ENCODE measurements at regions not wholly inside any gene's neighbourhood (a gene's known extent, or its start where the extent isn't known, plus 50 kb on each side); places are given as distances from the start of the nearest gene placed in this dataset.

DNA sequence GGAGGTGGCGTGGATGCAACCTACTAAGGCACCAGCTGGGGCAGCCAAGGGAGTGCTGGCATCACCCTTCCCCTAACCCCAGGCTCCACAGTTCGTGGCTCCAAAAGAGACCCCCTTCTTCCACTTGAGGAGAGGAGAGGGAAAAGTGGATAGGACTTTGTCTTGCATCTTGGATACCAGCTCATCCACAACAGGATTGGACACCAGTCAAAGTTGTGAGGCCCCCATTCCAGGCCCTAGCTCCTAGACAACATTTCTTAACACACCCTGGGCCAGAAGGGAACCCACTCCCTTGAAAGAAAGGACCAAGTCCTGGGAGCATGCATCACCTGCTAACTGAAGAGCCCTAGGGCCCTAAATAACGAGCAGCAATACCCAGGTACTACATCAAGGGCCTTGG is 372.6 kb upstream of the PLXNA2 start:
- H3K9me3 Mint-ChIP-seq (ENCODE audit: unreplicated experiment), result peaks cover 1% of the 10 kb centered on the region
- H3K4me1 Mint-ChIP-seq (ENCODE audit: low read depth, unreplicated experiment), result no peaks in the 10 kb centered on the region
- TF ChIP-seq, protein P1, sequence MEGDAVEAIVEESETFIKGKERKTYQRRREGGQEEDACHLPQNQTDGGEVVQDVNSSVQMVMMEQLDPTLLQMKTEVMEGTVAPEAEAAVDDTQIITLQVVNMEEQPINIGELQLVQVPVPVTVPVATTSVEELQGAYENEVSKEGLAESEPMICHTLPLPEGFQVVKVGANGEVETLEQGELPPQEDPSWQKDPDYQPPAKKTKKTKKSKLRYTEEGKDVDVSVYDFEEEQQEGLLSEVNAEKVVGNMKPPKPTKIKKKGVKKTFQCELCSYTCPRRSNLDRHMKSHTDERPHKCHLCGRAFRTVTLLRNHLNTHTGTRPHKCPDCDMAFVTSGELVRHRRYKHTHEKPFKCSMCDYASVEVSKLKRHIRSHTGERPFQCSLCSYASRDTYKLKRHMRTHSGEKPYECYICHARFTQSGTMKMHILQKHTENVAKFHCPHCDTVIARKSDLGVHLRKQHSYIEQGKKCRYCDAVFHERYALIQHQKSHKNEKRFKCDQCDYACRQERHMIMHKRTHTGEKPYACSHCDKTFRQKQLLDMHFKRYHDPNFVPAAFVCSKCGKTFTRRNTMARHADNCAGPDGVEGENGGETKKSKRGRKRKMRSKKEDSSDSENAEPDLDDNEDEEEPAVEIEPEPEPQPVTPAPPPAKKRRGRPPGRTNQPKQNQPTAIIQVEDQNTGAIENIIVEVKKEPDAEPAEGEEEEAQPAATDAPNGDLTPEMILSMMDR (IDR thresholded peaks at IDR 0.05; ENCODE audit: partially characterized antibody, unreplicated experiment), result no peak
- DNase-seq, result no peak
- H3K4me3 Mint-ChIP-seq (ENCODE audit: unreplicated experiment), result no peak overlapping the region
- H3K36me3 Mint-ChIP-seq (ENCODE audit: unreplicated experiment), result peaks cover 6% of the 10 kb centered on the region
- H3K27ac Mint-ChIP-seq (ENCODE audit: unreplicated experiment), result no peak overlapping the region
- no peaks in the 10 kb centered on the region for H3K27me3 Mint-ChIP-seq (ENCODE audit: unreplicated experiment)

DNA sequence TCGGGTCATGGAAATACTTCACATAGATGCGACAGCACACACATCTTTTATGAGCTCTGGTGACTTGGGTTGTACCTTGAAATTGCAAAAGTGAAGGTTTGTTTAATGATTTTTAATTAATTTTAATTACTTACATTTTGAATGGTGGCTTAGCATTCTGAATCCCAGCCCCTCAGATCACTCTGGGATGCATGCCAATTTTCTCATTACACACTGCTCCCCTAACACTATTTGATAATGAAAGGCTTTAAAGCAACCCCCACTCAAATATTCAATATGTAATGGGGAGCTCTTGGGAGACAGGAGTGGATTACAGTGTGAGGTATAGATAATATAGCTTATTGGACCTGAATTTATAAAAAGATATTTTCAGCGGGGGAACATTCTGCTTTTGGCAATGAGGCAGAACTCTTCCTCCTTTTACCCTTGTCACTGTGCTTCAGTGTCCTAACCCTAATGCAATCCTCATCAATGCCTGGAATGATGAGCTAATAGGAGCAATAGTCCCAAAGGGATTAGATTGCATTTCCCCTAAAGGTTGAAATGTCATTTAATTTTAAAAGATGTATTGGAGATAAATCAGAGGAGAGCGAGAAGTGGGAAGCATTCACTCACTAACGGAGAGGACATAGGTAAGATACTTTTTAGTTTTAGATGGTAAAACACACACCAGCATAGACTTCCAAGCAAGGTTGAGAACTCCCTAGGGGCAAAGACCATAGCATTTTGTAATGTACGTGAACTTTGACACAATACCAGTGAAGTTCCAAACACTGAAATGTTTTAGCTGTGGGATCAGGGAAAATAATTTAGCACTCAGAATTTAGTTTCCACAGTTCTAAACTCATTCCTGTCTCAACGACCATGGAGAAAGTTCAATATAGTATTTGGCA is 384.1 kb upstream of the PLXNA2 start:
- Mint-ChIP-seq H3K4me3 (ENCODE audit: unreplicated experiment) (no peak overlapping the region), H3K36me3 (ENCODE audit: unreplicated experiment) (peaks cover 5% of the 10 kb centered on the region), H3K4me1 (ENCODE audit: low read depth, unreplicated experiment) (peaks cover 2% of the 10 kb centered on the region), H3K9me3 (ENCODE audit: unreplicated experiment) (no peaks in the 10 kb centered on the region), H3K27ac (ENCODE audit: unreplicated experiment) (no peak overlapping the region), H3K27me3 (ENCODE audit: unreplicated experiment) (no peaks in the 10 kb centered on the region)
- TF ChIP-seq, protein P1 (IDR thresholded peaks at IDR 0.05; ENCODE audit: partially characterized antibody, unreplicated experiment), result no peak
- no peak for DNase-seq

DNA sequence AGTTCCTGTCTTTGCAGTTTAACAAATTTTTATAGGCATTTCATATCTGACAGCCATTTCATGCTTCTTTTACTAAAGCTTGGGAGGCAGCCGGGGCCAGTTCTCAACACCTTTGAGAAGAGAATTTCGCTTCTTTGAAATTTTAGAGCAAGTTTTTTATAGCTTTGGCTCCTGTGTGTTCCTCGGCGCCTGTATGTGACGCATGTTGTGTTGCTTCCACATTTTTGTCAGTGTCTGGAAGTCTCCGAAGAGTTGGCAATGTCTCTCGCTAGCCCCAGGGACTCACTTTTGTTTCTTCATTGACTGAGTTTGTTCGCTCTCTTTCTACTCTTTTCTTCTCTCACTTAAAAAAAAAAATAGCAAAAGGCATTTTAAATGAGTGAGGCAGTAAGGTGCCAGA is 386.9 kb upstream of the PLXNA2 start:
- Mint-ChIP-seq H3K27ac (ENCODE audit: unreplicated experiment) (no peak overlapping the region), H3K27me3 (ENCODE audit: unreplicated experiment) (no peaks in the 10 kb centered on the region), H3K4me3 (ENCODE audit: unreplicated experiment) (no peak overlapping the region), H3K4me1 (ENCODE audit: low read depth, unreplicated experiment) (peaks cover 2% of the 10 kb centered on the region), H3K9me3 (ENCODE audit: unreplicated experiment) (no peaks in the 10 kb centered on the region), H3K36me3 (ENCODE audit: unreplicated experiment) (no peaks in the 10 kb centered on the region)
- TF ChIP-seq, protein P1 (IDR thresholded peaks at IDR 0.05; ENCODE audit: partially characterized antibody, unreplicated experiment), result no peak
- DNase-seq, result no peak

DNA sequence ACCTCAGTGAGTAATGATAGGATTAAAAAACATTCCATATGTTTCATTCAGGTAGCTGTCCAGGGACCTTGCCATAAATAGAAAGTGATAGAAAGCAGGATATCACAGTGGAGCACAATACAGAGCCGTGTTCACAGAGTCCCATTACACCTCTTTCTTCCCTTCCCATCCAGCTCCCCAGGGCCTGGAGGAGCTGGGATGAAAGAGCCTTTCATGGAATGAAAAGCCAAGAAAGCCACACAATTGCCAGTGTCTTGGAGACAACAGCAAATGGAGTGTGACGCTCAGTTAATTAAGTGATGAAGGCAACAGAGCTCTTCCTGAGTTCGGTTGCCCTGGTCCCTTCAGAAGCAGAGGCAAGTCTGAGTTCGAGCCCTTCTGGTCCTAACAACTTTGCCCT is 387.3 kb upstream of the PLXNA2 start:
- Mint-ChIP-seq H3K9me3 (ENCODE audit: unreplicated experiment) (no peaks in the 10 kb centered on the region), H3K4me1 (ENCODE audit: low read depth, unreplicated experiment) (peaks cover 2% of the 10 kb centered on the region), H3K36me3 (ENCODE audit: unreplicated experiment) (no peaks in the 10 kb centered on the region)

More for the DNA sequence above, 387.3 kb upstream of the PLXNA2 start:
- TF ChIP-seq, protein P1 (IDR thresholded peaks at IDR 0.05; ENCODE audit: partially characterized antibody, unreplicated experiment), result no peak
- H3K27me3 Mint-ChIP-seq (ENCODE audit: unreplicated experiment), result no peaks in the 10 kb centered on the region
- no peak overlapping the region for H3K27ac Mint-ChIP-seq (ENCODE audit: unreplicated experiment)
- H3K4me3 Mint-ChIP-seq (ENCODE audit: unreplicated experiment), result no peak overlapping the region
- no peak for DNase-seq
